ENCODE measurements at regions not wholly inside any gene's neighbourhood (a gene's known extent, or its start where the extent isn't known, plus 50 kb on each side); places are given as distances from the start of the nearest gene placed in this dataset.

GRCh38 chr1:38353956-38354355, 307.4 kb upstream of the POU3F1 start:
- TF ChIP-seq SP1 (IDR thresholded peaks at IDR 0.05; ENCODE audit: low read depth) (no peak), SIN3A (IDR thresholded peaks at IDR 0.05; ENCODE audit: low read depth) (no peak), ZFX (IDR thresholded peaks at IDR 0.05) (no peak), YY1 (IDR thresholded peaks at IDR 0.05; ENCODE audit: extremely low read depth, insufficient replicate concordance, low read depth, low read length) (no peak), JUND (IDR thresholded peaks at IDR 0.05) (no peak), CTCF (IDR thresholded peaks at IDR 0.05 in 2 of 3, conservative IDR thresholded peaks at IDR 0.05 in 1 of 3; ENCODE audit: borderline replicate concordance in 1 of 3, insufficient read depth in 1 of 3, low read depth in 2 of 3, low read length in 2 of 3) (no peak), TCF7L2 (IDR thresholded peaks at IDR 0.05; ENCODE audit: borderline replicate concordance, extremely low read depth, insufficient read depth, insufficient read length) (no peak), POLR2A (IDR thresholded peaks at IDR 0.05; ENCODE audit: borderline replicate concordance, extremely low read depth, insufficient read depth, insufficient read length) (no peak), MAX (IDR thresholded peaks at IDR 0.05) (no peak), ELF1 (IDR thresholded peaks at IDR 0.05; ENCODE audit: borderline replicate concordance, low read depth) (no peak), EZH2 (IDR thresholded peaks at IDR 0.05) (no peak), SRF (IDR thresholded peaks at IDR 0.05; ENCODE audit: low read depth) (no peak), FOSL1 (IDR thresholded peaks at IDR 0.05; ENCODE audit: low read depth) (no peak), EZH2phosphoT487 (IDR thresholded peaks at IDR 0.05; ENCODE audit: borderline replicate concordance) (no peak)
